ENCODE measurements at regions not wholly inside any gene's neighbourhood (a gene's known extent, or its start where the extent isn't known, plus 50 kb on each side); places are given as distances from the start of the nearest gene placed in this dataset.

- DNase-seq, result no peak
Measured at GRCh38 chr5:153881687-153882086, 157.0 kb downstream of the FAM114A2 start.

- DNase-seq, result no peak
Measured at GRCh38 chr5:153880106-153880505, 158.6 kb downstream of the FAM114A2 start.

GRCh38 chr5:153879596-153879995, 159.1 kb downstream of the FAM114A2 start:
- DNase-seq, result no peak

GRCh38 chr5:153866176-153866575, 172.5 kb downstream of the FAM114A2 start:
- DNase-seq, result no peak

GRCh38 chr5:153865016-153865415, 173.7 kb downstream of the FAM114A2 start:
- DNase-seq, result no peak

GRCh38 chr5:153863951-153864350, 174.8 kb downstream of the FAM114A2 start:
- DNase-seq, result no peak

Data from hypothalamus (tissue), 51 donors.